BJ (cell line): ENCODE measurements at regions not wholly inside any gene's neighbourhood (a gene's known extent, or its start where the extent isn't known, plus 50 kb on each side); places are given as distances from the start of the nearest gene placed in this dataset.

Experiments used
- CTCF ChIA-PET: fragments of 350-600 bp; formaldehyde crosslinking; extraction: SDS; loops from one replicate; lab custom pipeline; 2021; ENCODE audit warnings: antibody characterized with exemption, inconsistent platforms; lab: Yijun Ruan, JAX
- POLR2A ChIA-PET: fragments of 300-600 bp; sonication (Branson Sonifier 250); formaldehyde crosslinking; extraction: SDS; loops from one replicate; lab custom pipeline; 2021; ENCODE audit warnings: antibody characterized with exemption; lab: Charles Lee
- DNase-seq: peaks from one replicate; pipeline ENCODE4 v3.0.0-alpha.2; 2011; ENCODE audit warnings: low read depth
- H3K27me3 ChIP-seq: 2 replicates; pipeline ENCODE4 v1.6.0; 2011; ENCODE audit warnings: low read length; ENCODE audit not compliant: control insufficient read depth, insufficient read depth
- H3K36me3 ChIP-seq: 2 replicates; pipeline ENCODE4 v1.5.1; 2011; ENCODE audit warnings: low read length; ENCODE audit not compliant: control insufficient read depth, insufficient read depth
- H3K4me3 ChIP-seq: 2 replicates; pipeline ENCODE4 v1.5.1; 2011; ENCODE audit warnings: low read depth, mild to moderate bottlenecking, control low read depth, low read length
- TF ChIP-seq, protein P1 (sequence below): IDR thresholded peaks from 2 replicates; pipeline ENCODE4 v1.5.1; 2011; ENCODE audit warnings: low read depth, mild to moderate bottlenecking, control low read depth, inconsistent platforms, low read length, moderate library complexity; ENCODE audit not compliant: insufficient read depth

- no peak for DNase-seq
- POLR2A ChIA-PET: interaction anchor here (0.5 to 0.7 kb wide), 2 partner anchors 16 to 26 kb away, joined by 3 read pairs; no protein-coding TSS in a partner anchor
- Histone ChIP-seq H3K4me3 (no peak overlapping the region), H3K36me3 (no peaks in the 10 kb centered on the region), H3K27me3 (no peaks in the 10 kb centered on the region)
- CTCF ChIA-PET: no interaction called here
- TF ChIP-seq, protein P1, sequence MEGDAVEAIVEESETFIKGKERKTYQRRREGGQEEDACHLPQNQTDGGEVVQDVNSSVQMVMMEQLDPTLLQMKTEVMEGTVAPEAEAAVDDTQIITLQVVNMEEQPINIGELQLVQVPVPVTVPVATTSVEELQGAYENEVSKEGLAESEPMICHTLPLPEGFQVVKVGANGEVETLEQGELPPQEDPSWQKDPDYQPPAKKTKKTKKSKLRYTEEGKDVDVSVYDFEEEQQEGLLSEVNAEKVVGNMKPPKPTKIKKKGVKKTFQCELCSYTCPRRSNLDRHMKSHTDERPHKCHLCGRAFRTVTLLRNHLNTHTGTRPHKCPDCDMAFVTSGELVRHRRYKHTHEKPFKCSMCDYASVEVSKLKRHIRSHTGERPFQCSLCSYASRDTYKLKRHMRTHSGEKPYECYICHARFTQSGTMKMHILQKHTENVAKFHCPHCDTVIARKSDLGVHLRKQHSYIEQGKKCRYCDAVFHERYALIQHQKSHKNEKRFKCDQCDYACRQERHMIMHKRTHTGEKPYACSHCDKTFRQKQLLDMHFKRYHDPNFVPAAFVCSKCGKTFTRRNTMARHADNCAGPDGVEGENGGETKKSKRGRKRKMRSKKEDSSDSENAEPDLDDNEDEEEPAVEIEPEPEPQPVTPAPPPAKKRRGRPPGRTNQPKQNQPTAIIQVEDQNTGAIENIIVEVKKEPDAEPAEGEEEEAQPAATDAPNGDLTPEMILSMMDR: no peak
These were observed 567.4 kb upstream of the CITED2 start for GRCh38 chr6:139941826-139942225.

GRCh38 chr6:139940741-139941729, 566.6 kb upstream of the CITED2 start:
- POLR2A ChIA-PET: interaction anchor here (0.7 kb wide), 1 partner anchor 27 kb away, joined by 3 read pairs; no protein-coding TSS in a partner anchor
- Histone ChIP-seq H3K36me3 (no peaks in the 10 kb centered on the region), H3K27me3 (no peaks in the 10 kb centered on the region), H3K4me3 (no peak overlapping the region)
- TF ChIP-seq, protein P1: no peak
- DNase-seq: no peak
- CTCF ChIA-PET: no interaction called here

DNA sequence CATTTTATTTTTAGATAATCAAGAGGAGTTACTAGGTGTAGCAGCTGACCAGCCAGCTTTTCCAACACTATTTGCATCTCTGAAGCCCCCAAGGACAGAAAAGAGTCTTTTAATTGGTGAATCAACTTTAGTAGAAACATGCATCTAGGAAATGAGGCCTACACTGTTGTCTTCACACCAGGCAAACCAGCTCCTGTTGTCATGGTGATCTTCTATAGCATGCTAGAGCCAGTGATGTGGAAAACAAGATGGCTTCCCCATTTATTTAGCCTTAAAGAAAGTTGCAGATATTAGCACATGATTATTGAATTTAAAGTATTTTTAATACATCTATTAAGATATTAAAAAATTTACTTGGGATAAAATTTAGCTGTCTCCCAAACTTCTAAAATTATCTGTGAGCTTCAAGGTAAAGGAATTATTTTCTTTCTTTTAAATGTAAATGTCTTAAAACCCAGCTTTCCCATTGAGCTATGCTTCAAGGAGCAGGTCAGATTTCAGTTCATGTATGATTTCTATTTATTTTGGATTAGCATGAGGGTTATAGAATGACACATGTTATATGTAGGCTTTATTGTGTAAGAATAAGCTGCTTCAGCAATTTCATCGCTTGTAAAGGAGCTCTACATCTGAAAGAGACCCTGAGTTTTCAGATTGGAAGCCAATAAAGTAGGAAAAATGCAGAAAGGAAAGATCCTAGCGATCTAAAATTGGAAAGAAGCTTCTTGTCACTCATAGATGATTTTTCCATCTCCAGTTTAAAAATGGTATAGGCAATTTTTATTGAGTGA, 564.9 kb upstream of the CITED2 start:
- no peak for DNase-seq
- TF ChIP-seq, protein P1: no peak
- POLR2A ChIA-PET: no interaction called here
- Histone ChIP-seq H3K27me3 (no peaks in the 10 kb centered on the region), H3K36me3 (no peaks in the 10 kb centered on the region), H3K4me3 (no peak overlapping the region)
- CTCF ChIA-PET: interaction anchor here (1.4 kb wide), 1 partner anchor 10 kb away, joined by 6 read pairs; no protein-coding TSS in a partner anchor

DNA sequence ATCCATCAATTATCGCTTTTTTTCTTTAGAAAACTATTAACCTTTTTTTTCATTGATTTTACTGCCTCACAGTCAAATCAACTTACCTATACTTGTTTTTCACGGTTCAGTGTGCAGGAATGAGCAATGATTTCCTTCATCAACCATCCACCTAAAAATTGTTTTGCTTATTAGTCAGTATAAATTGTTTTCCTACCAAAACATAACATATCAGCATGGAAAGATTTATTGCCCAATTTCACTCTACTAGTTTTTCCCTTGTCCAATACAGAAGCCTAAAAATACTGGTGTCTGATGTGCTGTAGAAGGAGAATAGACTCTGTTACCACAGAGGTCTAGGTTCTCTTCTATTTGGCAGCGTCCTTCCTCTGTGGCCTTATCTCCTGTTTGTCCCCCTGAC, 558.2 kb upstream of the CITED2 start:
- Histone ChIP-seq H3K36me3 (no peaks in the 10 kb centered on the region), H3K27me3 (no peaks in the 10 kb centered on the region), H3K4me3 (no peak overlapping the region)
- DNase-seq: no peak
- CTCF ChIA-PET: no interaction called here
- TF ChIP-seq, protein P1: no peak
- POLR2A ChIA-PET: no interaction called here

- CTCF ChIA-PET: no interaction called here
- H3K4me3 ChIP-seq: no peak overlapping the region
- no peaks in the 10 kb centered on the region for H3K27me3 ChIP-seq
- no peaks in the 10 kb centered on the region for H3K36me3 ChIP-seq
- DNase-seq: no peak
- TF ChIP-seq, protein P1: no peak
- POLR2A ChIA-PET: no interaction called here
These were observed 557.3 kb upstream of the CITED2 start for GRCh38 chr6:139931747-139932146.
